ENCODE measurements at regions not wholly inside any gene's neighbourhood (a gene's known extent, or its start where the extent isn't known, plus 50 kb on each side); places are given as distances from the start of the nearest gene placed in this dataset.

- TF ChIP-seq CHD7 (IDR thresholded peaks at IDR 0.05; ENCODE audit: insufficient replicate concordance, low read length) (no peak), CHD2 (IDR thresholded peaks at IDR 0.05; ENCODE audit: low read length) (no peak), EGR1 (IDR thresholded peaks at IDR 0.05; ENCODE audit: borderline replicate concordance, low read depth, low read length) (no peak), ZNF274 (IDR thresholded peaks at IDR 0.05; ENCODE audit: borderline replicate concordance, extremely low read depth, low read length) (no peak), CTCF (IDR thresholded peaks at IDR 0.05; ENCODE audit: control extremely low read depth in 1 of 3, insufficient read depth in 1 of 3, low read depth in 1 of 3, low read length in 3 of 3) (no peak), RXRA (IDR thresholded peaks at IDR 0.05; ENCODE audit: insufficient read depth, low read depth, low read length) (no peak)
Observed at GRCh38 chr6:40802481-40802880, 215.3 kb upstream of the LRFN2 start (continued).
